ENCODE measurements at regions not wholly inside any gene's neighbourhood (a gene's known extent, or its start where the extent isn't known, plus 50 kb on each side); places are given as distances from the start of the nearest gene placed in this dataset.

GRCh38 chr2:133863106-133863800 lies 295.0 kb upstream of the NCKAP5 start:
- TF ChIP-seq NR3C1 (CRISPR knock-in tag; IDR thresholded peaks at IDR 0.05) (no peak), ETV6 (IDR thresholded peaks at IDR 0.05; ENCODE audit: borderline replicate concordance in 1 of 2, low read depth in 2 of 2, low read length in 1 of 2) (no peak), ETV6 (CRISPR knock-in tag; IDR thresholded peaks at IDR 0.05; ENCODE audit: borderline replicate concordance) (no peak), RBBP5 (IDR thresholded peaks at IDR 0.05; ENCODE audit: borderline replicate concordance, insufficient read depth, low read length, poor library complexity, severe bottlenecking) (no peak), UBTF (IDR thresholded peaks at IDR 0.05; ENCODE audit: borderline replicate concordance in 1 of 2, low read depth in 2 of 2, low read length in 2 of 2) (no peak), E4F1 (CRISPR knock-in tag; IDR thresholded peaks at IDR 0.05; ENCODE audit: borderline replicate concordance) (no peak), ZNF253 (CRISPR knock-in tag; conservative IDR thresholded peaks at IDR 0.05) (no peak)
